Heart left ventricle (tissue), 16 donors: ENCODE measurements at regions not wholly inside any gene's neighbourhood (a gene's known extent, or its start where the extent isn't known, plus 50 kb on each side); places are given as distances from the start of the nearest gene placed in this dataset.
A peak's percentile ranks its signal among the peaks of the same experiment; 100 is the strongest.
"Not testable (repeated sequence)": the region's sequence is repeated elsewhere in the genome, so short reads cannot be mapped to it uniquely, and the experiment has no call there.

Experiments
- ATAC-seq, 4 donors: fragments of 200-7000 bp; cut with Tn5 transposase; one replicate each; pipeline ENCODE4 v1.9.1; 2020 to 2022; ENCODE audit warnings: moderate library complexity in 4 of 4, mild to moderate bottlenecking in 3 of 4, moderate number of reproducible peaks in 1 of 4
- DNase-seq, 5 donors: peaks; one replicate each; pipeline ENCODE4 v3.0.0-alpha.2; 2020
- H3K27ac ChIP-seq, 12 donors: fragments of 200-600 bp; sonication (generic) in 4 of 12; one replicate each; pipeline versions ENCODE4 v1.5.0 to v1.8.0; 2016 to 2022; ENCODE audit warnings: mild to moderate bottlenecking in 2 of 12
- H3K27me3 ChIP-seq, 9 donors: fragments of 200-600 bp; sonication (generic) in 2 of 9; one replicate each; pipeline versions ENCODE4 v1.5.1 to v1.8.0; 2016 to 2022; ENCODE audit warnings: mild to moderate bottlenecking in 3 of 9
- H3K36me3 ChIP-seq, 9 donors: fragments of 200-600 bp; sonication (generic) in 2 of 9; one replicate each; pipeline versions ENCODE4 v1.5.0 to v1.8.0; 2018 to 2022; ENCODE audit warnings: mild to moderate bottlenecking in 2 of 9
- H3K4me1 ChIP-seq, 12 donors: fragments of 200-600 bp; sonication (generic) in 4 of 12; one replicate each; pipeline versions ENCODE4 v1.5.0 to v1.8.0; 2016 to 2022; ENCODE audit warnings: mild to moderate bottlenecking in 3 of 12
- H3K4me3 ChIP-seq, 12 donors: fragments of 200-600 bp; sonication (generic) in 4 of 12; one replicate each; pipeline versions ENCODE4 v1.5.0 to v1.8.0; 2017 to 2022; ENCODE audit warnings: mild to moderate bottlenecking in 9 of 12, moderate library complexity in 4 of 12
- H3K9me3 ChIP-seq, 12 donors: fragments of 200-600 bp; sonication (generic) in 4 of 12; one replicate each; pipeline versions ENCODE4 v1.5.0 to v1.8.0; 2016 to 2022; ENCODE audit warnings: mild to moderate bottlenecking in 1 of 12
- POLR2A ChIP-seq, 2 donors: fragments of 450-650 bp; IDR thresholded peaks; one replicate each; pipeline ENCODE4 v1.6.1; 2017; ENCODE audit warnings: antibody characterized with exemption in 2 of 2, mild to moderate bottlenecking in 2 of 2, moderate library complexity in 2 of 2
- WGBS, 4 donors: extraction: QIAGEN DNeasy Blood & Tissue Kit in 2 of 4; methylation state at CpG; one replicate each; pipeline versions ENCODE4 v1.1.5 to v1.1.7; 2013 to 2018; 5-methylcytosine and 5-hydroxymethylcytosine counted together
- intact Hi-C, 10 donors: fragments of 100-400 bp; cut with DNase I; formaldehyde crosslinking; loops; one replicate each; pipeline versions ENCODE4 v1.11.1 to v1.14.2; 2022
- TF ChIP-seq, protein P1 (sequence below), 12 donors: fragments of 200-600 bp; sonication (generic) in 4 of 12; IDR thresholded peaks; one replicate each; pipeline versions ENCODE4 v1.5.0 to v1.8.0; 2018 to 2022; ENCODE audit warnings: antibody characterized with exemption in 12 of 12, mild to moderate bottlenecking in 5 of 12
- donor health status: ischemic (EF 13 %, LVEDD 7.1; RV severe dilation, severe dysfunction).
- donor health status: healthy with polysubstance abuse.
- donor health status: DM: no; HTN: yes; CAD: no.
- donor health status: DM: no; HTN: no; CAD: no.
- donor health status: ischemic (EF 25% LVEDD 6.9; RV normal size, moderate dysfunction).
- donor health status: ischemic (EF 25% LVEDD 5.7; RV mildly dilated, moderate dysfunction).
- donor health status: healthy.
- donor health status: DM: yes; HTN: yes; CAD: no.
- donor health status: ischemic (EF 35%, LVEDD 5.7; RV mildly dilated, moderate dysfunction).
- donor health status: nonischemic (EF 11% LVEDD 7.7; RV severe dilation, severe dysfunction).
- donor health status: DM: yes; HTN: yes; CAD: no.
- donor health status: PGD.
- donor health status: ischemic (EF 29% LVEDD 5.4; RV normal size, mild dysfunction).
- donor health status: nonischemic (EF 23%, LVEDD 6.1; RV moderate dilation, normal function).

DNA sequence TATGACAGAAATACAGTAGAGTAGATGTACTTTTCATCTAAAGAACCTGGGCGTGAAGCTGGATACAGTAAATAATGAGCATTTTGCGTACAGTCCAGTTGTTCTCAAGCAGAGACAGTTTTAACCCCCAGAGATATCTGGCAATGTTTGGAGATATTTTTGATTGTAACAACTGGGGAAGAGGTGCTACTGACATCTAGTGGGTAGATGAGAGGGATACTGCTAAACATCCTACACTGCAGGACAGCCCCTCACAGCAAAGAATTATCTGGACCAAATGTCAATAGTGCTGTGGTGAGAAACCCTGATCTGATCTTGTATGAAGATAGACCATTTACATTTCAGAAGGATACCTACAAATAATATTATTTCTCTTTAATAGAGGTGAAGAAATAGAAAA lies 200.2 kb upstream of the FAM47A start:
- Histone ChIP-seq H3K27me3 (no peaks in the 10 kb centered on the region), H3K4me1 (no peaks in the 10 kb centered on the region), H3K4me3 (no peak overlapping the region), H3K9me3 (no peaks in the 10 kb centered on the region), H3K27ac (no peak overlapping the region), H3K36me3 (no peaks in the 10 kb centered on the region)
- intact Hi-C loops, result loop anchor here in 1 of 10 donors (10.0 kb wide), 1 partner anchor 62 kb away; no protein-coding TSS in a partner anchor
- no peak for DNase-seq
- no peak for ATAC-seq
- no peak for TF ChIP-seq POLR2A (IDR thresholded peaks at IDR 0.05)
- TF ChIP-seq, protein P1, sequence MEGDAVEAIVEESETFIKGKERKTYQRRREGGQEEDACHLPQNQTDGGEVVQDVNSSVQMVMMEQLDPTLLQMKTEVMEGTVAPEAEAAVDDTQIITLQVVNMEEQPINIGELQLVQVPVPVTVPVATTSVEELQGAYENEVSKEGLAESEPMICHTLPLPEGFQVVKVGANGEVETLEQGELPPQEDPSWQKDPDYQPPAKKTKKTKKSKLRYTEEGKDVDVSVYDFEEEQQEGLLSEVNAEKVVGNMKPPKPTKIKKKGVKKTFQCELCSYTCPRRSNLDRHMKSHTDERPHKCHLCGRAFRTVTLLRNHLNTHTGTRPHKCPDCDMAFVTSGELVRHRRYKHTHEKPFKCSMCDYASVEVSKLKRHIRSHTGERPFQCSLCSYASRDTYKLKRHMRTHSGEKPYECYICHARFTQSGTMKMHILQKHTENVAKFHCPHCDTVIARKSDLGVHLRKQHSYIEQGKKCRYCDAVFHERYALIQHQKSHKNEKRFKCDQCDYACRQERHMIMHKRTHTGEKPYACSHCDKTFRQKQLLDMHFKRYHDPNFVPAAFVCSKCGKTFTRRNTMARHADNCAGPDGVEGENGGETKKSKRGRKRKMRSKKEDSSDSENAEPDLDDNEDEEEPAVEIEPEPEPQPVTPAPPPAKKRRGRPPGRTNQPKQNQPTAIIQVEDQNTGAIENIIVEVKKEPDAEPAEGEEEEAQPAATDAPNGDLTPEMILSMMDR (IDR thresholded peaks at IDR 0.05), result peak in 4 of 12 donors; percentile 5 to 20 (median 8)
- WGBS, 4 donors, result 32 to 55% (median 43%) methylated on average over 2 of the region's 2 CpGs

DNA sequence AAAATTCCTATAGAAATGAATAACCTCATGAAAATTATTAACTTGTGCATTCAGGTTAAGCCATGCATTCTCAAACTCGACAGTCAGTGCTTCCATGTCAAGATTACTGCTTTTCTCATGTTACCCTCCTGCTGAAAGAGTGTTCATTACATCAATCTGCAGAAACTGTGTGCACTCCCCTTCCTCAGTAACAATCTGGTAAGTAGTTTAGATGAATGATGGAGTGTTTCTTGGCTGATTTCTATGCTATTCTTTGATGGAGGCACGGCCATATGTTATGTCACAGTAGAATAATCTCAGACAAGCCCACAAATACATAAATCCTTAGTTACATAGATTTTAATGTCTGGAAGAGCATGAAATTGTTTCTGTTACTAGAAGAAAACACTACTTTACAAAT lies 193.3 kb upstream of the FAM47A start:
- no peaks in the 10 kb centered on the region for H3K9me3 ChIP-seq
- 31 to 62% (median 43%) methylated on average over 2 of the region's 2 CpGs for WGBS, 4 donors

DNA sequence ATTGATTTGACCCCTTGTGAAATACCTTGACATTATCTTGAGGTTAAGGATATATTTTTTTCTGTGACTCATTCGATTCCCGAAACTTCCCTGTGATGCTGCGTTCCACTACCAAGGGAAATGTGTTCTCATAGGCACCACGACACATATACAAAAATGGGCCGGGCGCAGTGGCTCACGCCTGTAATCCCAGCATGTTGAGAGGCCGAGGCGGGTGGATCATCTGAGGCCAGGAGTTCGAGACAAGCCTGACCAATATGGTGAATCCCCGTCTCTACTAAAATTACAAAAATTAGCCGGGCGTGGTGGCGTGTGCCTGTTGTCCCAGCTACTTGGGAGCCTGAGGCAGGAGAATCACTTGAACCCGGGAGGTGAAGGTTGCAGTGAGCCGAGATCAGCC lies 188.3 kb upstream of the FAM47A start:
- DNase-seq, H3K9me3 ChIP-seq, H3K4me3 ChIP-seq, H3K36me3 ChIP-seq, ATAC-seq, intact Hi-C loops, H3K27ac ChIP-seq, H3K27me3 ChIP-seq, H3K4me1 ChIP-seq: not testable (repeated sequence)
- 77 to 92% (median 87%) methylated on average over 16 of the region's 16 CpGs for WGBS, 4 donors

More for the DNA sequence above, 193.3 kb upstream of the FAM47A start:
- TF ChIP-seq, protein P1 (IDR thresholded peaks at IDR 0.05), result no peak
- no peak for TF ChIP-seq POLR2A (IDR thresholded peaks at IDR 0.05)
- Histone ChIP-seq H3K27me3 (no peaks in the 10 kb centered on the region), H3K4me3 (no peak overlapping the region), H3K4me1 (no peaks in the 10 kb centered on the region), H3K27ac (no peak overlapping the region), H3K36me3 (no peaks in the 10 kb centered on the region)
- no peak for DNase-seq
- no peak for ATAC-seq
- intact Hi-C loops, result no loop called here

DNA sequence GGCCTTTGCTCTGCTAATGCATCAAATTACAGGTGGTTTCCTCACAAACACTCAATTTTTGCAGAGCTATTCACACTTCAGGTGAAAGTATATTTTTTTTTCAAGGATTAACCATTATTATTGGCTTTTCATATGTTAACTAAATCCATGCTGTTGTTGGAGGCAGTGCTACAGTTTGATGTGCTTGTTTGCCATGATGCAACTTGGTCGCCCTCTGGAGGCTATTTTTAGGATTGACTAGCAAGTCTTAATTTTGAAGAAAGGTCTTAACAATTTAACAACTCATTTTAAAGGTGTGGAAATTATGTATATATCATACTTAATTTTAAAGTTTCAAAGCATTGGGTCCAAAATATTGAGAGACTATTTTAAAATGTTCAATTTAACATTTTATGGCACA lies 168.8 kb upstream of the FAM47A start:
- intact Hi-C loops, result loop anchor here in 5 of 10 donors (2.0 to 10.0 kb wide), 2 partner anchors 866 kb away; no protein-coding TSS in a partner anchor
- ATAC-seq (no peak), DNase-seq (peak in 1 of 5 donors; percentile 4)
- no peaks in the 10 kb centered on the region for H3K9me3 ChIP-seq
- H3K27ac ChIP-seq, result no peak overlapping the region
- H3K27me3 ChIP-seq, result no peaks in the 10 kb centered on the region
- no peak overlapping the region for H3K4me3 ChIP-seq
- TF ChIP-seq, protein P1 (IDR thresholded peaks at IDR 0.05), result peak; percentile 24 to 57 (median 44)
- no peak for TF ChIP-seq POLR2A (IDR thresholded peaks at IDR 0.05)
- H3K4me1 ChIP-seq, result no peaks in the 10 kb centered on the region
- 0 to 3% (median 0%) methylated on average over 1 of the region's 1 CpG for WGBS, 4 donors
- H3K36me3 ChIP-seq, result no peaks in the 10 kb centered on the region

DNA sequence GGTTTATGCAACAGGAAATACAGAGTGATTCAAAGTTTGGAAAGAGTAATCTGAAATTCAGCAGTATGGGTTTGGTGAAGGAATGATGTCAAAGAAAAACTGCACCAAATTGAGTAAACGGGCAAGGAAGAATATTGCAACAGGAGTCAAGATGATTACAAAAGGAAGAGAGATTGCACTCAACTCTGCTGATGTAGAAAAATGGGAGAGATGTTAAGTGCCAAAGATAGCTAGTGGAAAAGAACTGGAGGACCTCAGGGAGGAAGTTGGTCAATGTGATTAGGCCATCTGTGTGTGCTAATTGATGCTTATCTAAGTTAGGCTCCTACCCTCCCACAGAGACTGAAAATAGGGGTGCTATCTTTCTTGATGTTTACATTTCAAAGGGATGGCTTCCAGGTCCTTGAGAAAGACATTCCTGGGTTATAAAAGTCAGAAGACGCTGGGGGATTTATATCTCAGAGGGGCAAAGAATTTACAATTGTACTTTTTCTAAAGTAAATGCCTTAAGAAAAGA lies 167.4 kb upstream of the FAM47A start:
- H3K36me3 ChIP-seq, result no peaks in the 10 kb centered on the region
- ATAC-seq, result no peak
- WGBS, 4 donors, result 48 to 56% (median 53%) methylated on average over 2 of the region's 2 CpGs
- no peak overlapping the region for H3K4me3 ChIP-seq
- H3K27me3 ChIP-seq, result no peaks in the 10 kb centered on the region
- no peak overlapping the region for H3K27ac ChIP-seq
- no peak for TF ChIP-seq POLR2A (IDR thresholded peaks at IDR 0.05)
- TF ChIP-seq, protein P1 (IDR thresholded peaks at IDR 0.05), result no peak
- no peaks in the 10 kb centered on the region for H3K4me1 ChIP-seq
- DNase-seq, result no peak
- no peaks in the 10 kb centered on the region for H3K9me3 ChIP-seq
- intact Hi-C loops, result loop anchor here in 3 of 10 donors (10.0 kb wide), 1 partner anchor 865 kb away; no protein-coding TSS in a partner anchor
